HG03520 (cell line): ENCODE measurements at regions not wholly inside any gene's neighbourhood (a gene's known extent, or its start where the extent isn't known, plus 50 kb on each side); places are given as distances from the start of the nearest gene placed in this dataset.

Experiments used
- ATAC-seq: cut with Tn5 transposase; IDR thresholded peaks from one replicate; pipeline ENCODE4 v1.9.1; 2021; ENCODE audit warnings: mild to moderate bottlenecking, moderate library complexity; ENCODE audit not compliant: unreplicated experiment

DNA sequence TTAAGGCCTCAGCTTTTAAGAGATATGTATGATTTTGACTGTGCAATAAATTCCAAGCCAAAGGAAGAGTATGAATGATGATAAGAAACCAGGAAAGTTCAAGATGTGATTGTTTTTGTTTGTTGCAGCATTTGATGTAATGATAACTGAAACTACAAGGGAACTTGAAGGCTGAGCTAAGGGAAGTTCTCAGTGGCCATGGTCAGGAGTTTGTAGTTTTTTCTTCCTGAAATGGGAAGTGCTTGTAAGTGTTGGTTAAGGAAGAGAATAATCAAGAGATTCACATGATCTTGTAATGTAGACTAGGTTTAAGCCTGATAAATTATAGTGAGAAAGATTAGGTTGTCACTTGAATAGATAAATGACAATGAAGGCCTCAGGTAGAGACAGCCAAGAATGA is 53.4 kb downstream of the PTCHD4 start:
- no peak for ATAC-seq

DNA sequence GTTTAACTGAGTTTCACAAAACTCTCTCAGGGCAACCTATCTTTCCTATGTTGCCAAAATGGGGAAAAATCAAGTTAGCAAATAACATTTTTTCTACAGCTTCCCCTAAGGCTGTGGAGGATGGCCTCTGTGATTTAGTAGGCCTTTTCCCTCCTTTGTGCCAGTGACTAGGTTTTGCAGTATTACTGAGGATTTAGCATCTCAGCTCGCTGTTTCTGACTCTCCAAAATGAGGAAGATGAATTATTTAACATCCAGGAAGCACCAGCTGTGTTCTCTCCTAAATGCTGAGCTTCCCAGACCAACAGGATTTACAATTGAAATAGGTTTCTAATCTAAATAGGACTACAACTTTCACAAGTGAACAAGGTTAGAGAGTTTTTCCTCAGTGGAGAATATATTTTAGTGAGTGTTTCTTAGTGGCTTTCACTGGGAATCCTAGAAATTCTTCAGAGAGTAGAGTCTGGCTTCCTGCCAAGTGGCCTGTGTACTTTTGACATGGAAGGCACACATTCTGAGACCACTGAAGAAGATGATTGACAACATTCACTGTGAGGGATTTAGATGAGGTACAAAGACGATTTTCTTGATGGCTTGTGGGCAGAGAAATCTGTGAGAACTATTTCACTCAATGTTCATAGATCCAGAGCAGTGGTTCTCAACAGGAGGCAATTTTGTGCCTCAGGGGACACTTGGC is 62.4 kb downstream of the PTCHD4 start:
- no peak for ATAC-seq

DNA sequence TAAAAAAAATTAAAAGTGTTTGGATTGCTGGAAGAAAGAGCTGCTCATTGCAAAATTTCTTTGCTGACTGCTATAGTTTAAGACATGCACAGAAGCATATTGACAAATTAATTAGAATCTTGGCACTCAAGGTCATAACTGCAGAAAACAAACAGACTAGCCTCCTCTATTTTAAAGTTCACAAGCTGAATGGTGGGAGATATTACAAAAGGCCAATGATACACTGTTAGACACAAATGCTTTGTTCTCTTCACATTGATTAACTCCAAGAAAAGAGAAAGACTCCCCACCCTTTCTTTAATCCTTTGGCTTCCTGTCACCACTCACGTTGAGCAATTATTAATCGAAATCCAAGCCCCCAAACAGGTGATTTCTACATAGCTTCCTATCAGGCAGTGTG is 69.1 kb downstream of the PTCHD4 start:
- no peak for ATAC-seq

DNA sequence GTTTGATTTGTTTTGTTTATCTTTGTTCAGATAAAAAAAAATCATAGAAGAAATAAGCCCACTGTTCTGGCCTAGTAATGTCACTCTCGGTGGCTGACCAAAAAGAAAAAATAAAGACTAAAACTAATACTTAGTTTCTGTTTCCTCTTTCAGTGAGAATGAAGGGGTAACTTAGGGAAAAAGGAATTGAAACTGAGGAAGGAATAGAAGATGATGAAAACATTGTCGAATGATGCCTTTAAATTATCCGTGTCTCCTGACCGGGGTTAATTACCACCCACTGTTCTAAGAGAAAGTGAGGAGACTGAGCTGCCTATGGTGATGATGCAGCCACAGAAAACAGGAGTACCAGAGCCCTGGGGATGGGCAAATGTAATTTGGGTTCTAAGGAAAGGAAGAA is 73.1 kb downstream of the PTCHD4 start:
- no peak for ATAC-seq

DNA sequence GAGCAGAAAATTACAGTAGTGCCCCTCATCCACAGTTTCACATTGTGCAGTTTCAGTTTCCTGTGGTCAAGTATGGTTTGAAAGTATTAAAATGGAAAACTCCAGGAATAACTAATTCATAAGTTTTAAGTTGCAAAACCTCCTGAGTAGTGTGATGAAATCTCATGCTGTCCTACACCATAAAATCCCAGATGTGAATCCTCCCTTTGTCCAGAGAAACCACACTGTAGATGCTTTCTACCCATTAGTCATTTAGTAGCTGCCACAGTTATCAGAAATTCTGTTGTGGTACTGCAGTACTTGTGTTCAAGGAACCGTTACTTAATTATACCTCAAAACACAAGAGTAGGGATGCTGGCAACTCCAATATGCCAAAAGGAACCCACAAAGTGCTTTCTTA is 74.7 kb downstream of the PTCHD4 start:
- no peak for ATAC-seq

DNA sequence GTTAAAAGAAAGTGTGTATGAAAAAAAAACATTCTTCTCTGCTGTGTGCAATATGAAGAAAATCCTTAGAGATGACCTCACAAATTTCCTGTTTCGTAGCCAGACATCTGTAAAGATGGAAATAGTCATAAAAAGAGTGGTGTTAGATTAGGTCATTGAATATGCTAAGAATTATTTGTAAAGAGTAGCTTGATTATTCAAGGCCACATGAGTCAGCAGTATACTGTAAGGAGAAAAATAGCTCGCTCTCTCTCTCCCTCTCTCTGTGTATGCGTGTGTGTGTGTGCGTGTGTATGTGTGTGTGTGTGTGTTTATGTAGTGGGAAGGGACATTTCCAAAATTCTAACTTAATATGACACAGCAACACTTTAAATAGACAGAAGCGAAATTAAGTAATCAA is 78.8 kb downstream of the PTCHD4 start:
- ATAC-seq = no peak

DNA sequence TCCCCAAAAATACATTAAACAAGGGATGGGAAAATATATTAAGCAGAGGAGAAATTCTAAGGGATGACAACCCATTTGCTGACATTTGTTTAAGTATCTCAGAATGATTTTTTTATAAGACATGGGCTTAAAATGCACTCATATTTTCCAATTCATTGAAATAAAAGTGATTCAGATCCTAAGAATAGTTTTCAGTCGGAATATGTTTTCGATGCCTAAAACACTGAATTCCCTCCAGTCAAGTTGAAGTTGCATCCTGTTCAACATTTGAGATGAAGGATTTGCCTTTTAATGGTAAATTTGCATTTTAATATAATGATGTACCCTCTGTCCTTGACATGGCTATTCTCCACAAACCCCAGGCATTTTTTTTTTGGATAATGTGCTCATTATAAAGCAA is 79.3 kb downstream of the PTCHD4 start:
- no peak for ATAC-seq

DNA sequence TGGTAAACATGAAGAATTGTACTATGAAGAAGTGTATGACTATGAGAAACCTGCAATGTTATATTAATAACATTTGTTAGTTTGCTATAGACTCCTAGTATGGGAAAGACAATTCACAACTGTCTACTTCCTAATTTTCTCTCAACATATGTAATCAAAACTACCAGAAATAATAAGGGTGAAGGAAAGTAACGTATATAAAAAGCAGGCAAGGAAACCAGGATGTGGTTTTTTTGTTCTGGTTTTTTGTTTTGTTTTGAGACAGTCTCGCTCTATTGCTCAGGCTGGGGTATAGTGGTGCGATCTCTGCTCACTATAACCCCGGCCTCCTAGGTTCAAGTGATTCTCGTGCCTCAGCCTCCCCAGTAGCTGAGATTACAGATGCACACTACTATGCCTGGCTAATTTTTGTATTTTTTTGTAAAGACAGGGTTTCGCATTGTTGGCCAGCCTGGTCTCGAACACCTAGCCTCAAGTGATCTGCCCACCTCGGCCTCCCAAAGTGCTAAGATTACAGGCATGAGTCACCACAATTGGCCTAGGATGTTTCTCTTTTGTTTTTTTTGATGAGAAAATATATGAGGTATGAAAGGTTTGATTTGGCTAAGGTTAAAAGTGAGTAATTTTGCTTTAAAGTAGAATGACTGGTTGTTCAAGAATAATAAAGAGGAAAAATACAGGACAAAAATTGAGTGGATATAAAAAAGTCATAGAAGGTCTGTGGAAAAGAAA is 83.1 kb downstream of the PTCHD4 start:
- ATAC-seq = peak; percentile 49

DNA sequence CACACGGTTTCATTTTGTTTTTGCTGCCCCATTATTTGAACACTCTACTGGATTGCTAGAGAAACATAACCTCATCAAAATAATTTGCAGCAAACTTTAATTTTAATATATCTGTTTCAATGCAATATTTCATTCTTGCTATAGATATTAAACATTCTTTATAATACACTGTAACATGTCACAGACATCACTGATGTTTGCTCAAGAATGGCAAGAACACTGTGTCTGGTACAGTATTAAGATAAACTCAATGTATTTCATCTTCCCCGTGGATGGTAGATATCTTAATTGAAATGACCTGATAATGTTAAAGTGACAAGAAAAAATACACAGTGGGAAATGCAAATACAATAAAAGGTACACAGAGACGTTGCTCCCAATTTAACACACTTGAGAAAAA is 86.0 kb downstream of the PTCHD4 start:
- no peak for ATAC-seq

DNA sequence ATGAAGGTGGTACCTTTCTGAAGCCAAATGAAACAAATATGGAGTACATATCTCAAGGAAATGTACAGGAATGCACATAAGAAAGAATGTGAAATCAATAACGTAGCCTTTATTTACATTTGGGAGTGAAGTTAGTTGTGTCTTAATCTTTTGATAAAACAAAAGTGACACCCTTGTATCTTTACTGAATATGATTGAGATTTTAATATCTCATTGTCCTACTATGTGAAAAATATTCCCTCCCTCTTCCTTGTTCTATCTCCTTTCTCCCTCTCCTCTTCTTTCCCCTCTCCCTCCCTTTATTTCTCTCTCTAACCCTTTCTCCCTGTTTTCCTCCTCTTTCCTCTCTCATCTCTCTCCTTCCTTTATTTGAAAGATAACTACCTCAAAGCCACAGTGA is 89.1 kb downstream of the PTCHD4 start:
- no peak for ATAC-seq

DNA sequence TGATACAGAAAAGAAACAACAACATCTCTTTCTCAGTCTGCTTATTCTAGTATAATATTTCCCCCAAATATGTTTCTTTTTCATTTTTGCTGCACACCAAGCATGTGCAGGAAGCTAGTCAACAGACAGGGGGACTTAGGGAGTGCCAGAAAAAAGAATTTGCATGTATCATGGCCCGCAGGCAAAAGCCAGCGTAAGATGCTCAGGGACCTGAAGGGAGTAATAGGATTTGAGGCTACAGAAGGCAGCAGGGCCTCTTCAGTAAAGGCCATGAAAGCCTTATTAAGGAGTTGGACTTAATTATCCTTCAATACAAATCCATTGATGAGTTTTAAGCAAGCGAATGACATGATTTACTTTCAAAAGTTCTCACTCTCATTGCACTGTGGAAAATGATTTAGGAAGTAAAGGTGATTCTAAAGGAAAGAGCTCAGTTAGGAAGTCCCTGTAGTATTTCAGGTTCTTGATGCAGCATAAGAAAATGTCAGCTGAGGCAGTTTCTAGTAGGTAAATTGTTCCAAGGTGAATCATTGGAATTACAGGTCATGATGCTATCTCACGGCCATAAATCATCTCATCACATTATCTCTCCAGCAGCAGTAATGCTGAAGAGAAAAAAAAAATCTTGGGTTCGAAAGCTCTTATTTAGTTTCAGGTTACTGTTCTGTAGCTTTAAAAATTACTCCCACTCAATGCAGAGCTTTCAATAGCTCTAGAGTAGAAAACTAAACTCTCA is 94.8 kb downstream of the PTCHD4 start:
- ATAC-seq = no peak

DNA sequence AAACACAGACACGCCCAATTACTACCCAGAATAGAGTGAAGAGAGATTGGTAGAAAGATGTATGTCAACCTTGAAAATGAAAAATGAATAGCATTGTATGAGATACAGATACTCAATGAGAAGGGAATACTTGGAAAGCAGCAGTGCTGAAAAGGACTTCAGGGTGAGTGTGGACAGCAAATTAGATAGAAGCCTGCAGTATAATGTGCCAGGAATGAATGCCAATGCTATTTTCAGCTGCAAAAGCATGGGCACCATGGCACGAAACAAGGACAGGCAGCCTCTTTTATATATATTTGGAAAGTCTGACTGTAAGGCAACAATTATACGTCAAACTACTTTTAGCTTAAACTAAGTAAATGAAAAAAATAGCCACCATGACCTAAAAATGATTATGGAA is 118.2 kb downstream of the PTCHD4 start:
- no peak for ATAC-seq

DNA sequence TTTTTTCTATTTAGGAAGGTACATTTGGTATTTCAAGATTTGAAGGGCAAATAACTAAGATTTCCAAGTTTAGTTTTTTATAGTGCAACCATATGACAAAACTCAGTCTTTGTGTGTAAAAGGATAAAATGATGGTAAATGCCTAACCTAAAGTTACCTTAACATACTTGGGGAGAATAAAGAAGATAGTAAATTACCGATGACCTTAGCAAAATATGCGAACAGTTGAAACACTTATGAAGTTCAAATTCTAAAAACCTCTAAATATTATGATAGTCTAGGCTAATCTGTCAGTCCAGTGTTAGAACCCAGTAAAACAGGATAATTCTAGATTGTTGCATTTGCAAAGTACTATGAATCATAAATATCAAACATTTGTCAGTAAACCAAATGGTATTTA is 127.5 kb downstream of the PTCHD4 start:
- ATAC-seq = no peak

DNA sequence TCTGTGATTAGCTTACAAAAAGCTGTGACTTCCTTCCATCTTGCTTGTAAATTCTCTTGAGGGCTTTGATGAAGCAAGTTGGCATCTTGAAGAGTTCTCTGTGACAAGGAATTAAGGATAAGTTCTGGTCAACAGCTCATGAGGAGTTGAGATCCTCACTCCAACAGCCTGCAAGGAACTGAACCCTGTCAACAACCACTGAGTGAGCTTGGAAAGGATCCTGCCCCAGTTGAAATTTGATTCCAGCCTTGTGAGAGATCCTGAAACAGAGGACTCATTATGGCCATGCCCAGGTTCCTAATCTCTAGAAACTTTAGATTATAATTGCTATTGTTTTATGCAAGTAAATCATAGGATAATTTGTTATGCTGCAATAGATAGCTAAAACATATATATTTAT is 133.7 kb downstream of the PTCHD4 start:
- ATAC-seq = no peak

DNA sequence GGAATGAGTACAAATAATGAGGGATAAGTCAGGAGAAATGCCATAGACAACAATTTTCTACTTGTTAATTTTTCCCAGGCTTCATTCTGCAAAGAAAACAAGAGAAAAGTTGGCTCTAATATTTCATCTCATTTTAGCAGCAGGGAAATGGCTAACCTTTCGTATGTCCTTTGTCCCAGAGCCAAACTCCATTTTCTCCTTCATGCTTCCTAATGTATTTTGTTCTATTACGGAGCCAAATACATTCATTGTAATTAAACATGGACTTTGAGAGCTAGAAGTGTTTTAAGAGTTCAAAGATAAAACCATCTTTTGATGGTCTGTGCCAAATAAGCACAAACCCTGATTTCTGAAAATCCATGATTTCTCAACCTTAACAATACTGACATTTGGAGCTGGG is 136.9 kb downstream of the PTCHD4 start:
- ATAC-seq = no peak

DNA sequence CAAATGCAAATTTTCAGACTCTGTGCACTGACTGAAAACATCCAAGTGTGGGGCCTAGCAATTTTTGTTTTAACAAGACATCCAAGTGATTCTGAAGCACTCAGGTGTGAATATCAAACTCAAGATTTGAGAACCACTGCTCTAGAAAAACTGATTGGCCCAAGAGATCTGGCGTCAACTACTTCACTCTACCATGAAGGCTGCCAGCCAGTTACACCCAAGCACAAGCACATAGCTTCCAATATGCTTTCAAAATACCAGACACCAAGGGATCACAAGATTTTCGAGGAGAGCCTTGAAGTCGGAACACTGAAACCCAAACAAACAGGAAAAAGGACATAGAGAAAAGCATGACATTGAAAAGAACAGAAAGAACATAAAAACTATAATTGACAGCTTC is 140.2 kb downstream of the PTCHD4 start:
- no peak for ATAC-seq

DNA sequence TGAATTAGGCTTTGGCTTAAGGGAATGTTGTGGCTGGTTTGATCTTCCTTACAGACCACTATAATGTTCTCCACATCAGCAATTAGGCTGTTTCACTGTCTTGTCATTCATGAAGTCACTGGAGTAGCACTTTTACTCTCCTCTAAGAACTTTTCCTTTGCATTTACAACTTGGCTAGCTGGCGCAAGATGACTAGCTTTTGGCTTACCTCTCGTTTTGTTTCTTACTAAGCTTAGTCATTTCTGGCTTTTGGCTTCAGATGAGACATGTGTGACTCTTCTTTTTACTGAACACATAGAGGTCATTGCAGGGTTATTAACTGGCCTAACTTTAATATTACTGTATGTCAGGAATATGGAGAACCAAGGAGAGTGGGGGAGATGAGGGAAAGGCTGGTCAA is 143.2 kb downstream of the PTCHD4 start:
- ATAC-seq = peak; percentile 73

DNA sequence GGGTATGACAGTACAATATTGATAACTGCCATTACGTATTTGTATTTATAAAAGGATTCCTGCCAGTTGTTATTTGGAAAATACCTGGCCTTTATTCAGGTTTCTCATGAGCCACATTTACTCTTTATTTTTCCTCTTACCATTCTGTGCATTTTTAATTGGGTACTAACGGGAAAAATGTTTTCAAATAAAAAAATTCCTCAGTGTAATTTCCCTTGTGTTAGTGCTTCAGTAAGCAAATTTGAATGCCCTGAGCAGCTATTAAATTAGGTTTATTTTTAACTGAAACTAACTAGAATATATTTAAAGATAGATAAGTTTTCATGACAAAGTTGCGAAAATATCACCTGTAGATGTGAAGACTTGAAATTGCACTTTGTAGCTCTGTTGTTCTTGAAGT is 146.0 kb downstream of the PTCHD4 start:
- ATAC-seq = no peak

DNA sequence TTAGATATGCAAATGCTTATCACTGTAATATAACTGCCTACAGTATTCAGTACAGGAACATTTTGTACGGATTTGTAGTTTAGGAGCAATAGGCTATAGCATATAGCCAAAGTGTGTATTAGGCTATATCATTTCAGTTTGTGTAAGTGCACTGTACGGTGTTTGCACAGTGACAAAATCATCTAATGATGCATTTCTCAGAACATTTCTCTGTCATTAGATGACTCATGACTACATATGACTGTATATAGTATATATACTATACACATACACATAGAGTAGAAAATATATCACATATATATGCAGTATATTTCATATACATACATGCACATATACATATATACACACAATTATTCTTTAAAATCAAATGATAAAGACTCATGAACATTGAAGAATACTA is 158.4 kb downstream of the PTCHD4 start:
- ATAC-seq = no peak

DNA sequence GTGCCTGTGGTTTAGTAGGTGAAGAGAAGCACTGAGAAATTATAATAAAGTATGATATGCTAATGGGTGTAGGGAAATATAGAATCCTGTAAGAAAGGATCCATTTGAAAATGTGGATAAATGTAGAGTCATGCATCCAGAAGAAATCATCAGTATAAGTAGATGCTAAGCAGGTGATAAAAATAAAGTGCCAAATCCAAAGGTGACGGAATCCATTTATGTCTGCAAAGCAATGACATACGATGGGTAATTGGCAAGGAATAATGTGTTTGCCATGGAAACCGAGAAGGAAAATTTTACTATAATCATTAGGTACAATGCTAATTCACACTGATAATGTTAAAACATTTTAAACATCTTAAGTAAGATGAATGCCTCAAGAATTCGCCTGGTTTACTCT is 163.0 kb downstream of the OPN5 start:
- no peak for ATAC-seq

DNA sequence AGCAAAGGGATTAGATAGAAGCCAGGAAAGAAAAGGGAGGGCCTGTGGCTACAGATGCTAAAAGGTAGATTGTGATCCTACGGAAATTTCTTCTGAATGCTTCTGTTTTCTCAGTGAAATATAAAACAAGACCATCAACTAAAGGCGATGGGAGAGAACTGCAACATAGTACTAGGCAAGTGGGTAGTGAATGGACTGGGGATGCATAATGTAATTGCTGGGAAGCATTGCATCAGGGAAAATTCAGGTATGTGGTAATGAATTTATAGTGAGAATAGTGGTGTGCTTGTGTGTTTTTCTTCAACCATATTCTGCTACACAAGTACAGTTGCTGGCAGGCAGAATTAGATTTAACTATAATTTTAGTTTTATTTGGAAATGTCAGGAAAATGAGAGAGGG is 156.6 kb downstream of the OPN5 start:
- no peak for ATAC-seq

DNA sequence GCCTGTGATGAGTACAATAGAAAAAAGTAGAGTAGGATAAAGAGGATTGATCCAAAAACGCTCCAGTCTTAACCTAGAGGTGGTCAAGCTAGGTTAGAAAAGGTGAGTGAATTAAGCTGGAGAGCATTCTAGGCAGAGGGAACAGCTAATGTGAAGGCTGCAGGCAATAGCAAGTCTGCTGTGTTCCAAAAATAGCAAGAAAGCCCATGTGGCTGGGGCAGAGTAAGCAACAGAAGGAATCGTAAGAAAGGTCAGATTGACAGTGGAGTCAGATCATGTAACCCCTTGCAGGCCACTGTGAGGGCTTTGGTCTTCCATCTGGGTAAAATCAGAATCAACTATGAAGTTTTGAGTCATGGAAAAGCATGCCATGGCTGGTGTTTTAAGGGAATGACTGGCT is 155.0 kb downstream of the OPN5 start:
- no peak for ATAC-seq
